NCI-H345 (cell line): ENCODE measurements at regions not wholly inside any gene's neighbourhood (a gene's known extent, or its start where the extent isn't known, plus 50 kb on each side); places are given as distances from the start of the nearest gene placed in this dataset.
"Not testable (repeated sequence)": the region's sequence is repeated elsewhere in the genome, so short reads cannot be mapped to it uniquely, and the experiment has no call there.

Source experiments
- DNase-seq: peaks from one replicate; lab custom pipeline; 2025; lab: John Stamatoyannopoulos, UW

DNA sequence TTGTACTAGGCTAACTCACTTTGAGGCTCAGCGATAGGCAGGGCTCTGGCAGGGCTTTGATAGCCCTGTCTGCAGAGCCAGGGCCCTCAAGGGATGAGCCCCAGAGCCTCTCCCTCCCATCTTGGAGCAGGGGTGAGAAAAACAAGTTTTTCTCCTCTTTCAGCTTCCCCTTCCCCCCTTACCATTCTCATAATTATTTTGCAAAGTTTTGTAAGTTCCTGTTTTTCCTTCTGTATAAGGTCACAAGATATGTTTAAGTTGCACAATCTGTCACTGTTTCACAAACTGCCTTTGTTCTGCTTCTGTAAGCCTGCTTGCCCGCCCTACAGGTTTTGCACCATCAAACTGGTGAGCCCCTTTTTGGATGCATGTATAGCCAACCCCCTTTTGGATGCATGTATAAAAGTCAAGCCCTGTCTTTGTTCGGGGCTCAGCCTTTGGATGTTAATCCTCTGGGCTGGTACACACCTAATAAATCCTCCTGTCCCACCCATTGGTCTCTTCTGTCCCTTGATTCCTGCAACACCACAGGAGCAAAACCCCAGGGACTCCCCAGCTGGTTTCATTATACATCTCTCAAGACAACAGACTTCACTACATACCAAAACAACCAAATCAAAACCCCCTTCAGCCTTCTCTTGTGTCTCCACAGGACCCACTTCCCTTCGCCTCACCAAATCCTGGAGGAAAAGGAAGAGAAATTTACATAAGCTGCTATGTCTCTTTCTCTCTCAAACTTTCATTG lies 52.5 kb upstream of the RESF1 start:
- no peak for DNase-seq

DNA sequence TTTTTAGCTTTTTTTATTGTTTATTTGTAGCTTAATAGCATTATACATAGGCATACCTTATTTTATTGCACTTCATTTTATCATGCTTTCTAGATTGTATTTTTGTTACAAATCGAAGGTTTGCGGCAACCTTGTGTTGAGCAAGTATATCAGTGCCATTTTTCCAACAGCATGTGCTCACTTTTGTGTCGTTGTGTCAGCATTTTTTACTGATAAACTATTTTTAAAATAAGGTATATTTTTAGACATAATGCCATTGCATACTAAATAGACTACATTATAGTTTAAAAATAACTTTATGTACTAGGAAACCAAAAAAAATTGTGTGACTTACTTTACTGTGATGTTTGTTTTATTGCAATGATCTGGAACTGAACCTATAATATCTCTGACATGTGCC lies 56.2 kb upstream of the RESF1 start:
- no peak for DNase-seq

DNA sequence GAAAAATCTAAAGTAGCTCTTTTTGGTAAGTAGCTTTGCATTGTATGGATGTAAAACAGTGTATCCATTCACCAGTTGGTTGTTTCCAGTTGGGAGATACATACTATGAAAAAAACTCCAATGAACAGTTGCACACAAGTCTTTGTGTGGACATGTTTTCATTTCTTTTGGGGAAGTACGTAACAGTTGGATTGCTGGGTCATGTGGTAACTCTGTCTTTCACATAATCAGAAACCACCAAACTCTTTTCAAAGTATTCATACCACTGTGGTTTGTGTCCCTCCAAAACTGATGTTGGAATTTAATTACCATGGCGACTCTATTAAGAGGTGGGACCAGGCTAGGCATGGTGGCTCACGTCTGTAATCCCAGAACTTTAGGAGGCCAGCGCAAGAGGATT lies 58.9 kb upstream of the RESF1 start:
- DNase-seq: no peak

DNA sequence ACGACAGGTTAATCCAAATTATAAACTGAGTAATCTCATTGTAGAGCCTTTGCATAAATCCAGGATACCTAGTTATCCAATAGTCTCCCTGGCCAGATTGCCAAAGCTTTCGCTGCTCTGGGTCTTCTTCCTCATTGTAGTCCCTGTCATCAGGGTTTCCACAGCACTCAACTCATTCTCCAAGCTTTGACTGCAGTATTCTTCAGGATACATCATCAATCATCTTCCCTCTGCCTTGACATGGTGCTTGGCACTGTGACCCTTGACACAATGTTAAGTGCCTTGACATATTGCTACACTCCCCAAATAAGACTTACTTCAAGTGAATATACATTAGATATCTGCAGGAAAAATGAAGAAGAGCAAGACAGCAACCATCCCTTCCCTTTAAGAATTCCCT lies 60.1 kb upstream of the RESF1 start:
- DNase-seq: no peak

DNA sequence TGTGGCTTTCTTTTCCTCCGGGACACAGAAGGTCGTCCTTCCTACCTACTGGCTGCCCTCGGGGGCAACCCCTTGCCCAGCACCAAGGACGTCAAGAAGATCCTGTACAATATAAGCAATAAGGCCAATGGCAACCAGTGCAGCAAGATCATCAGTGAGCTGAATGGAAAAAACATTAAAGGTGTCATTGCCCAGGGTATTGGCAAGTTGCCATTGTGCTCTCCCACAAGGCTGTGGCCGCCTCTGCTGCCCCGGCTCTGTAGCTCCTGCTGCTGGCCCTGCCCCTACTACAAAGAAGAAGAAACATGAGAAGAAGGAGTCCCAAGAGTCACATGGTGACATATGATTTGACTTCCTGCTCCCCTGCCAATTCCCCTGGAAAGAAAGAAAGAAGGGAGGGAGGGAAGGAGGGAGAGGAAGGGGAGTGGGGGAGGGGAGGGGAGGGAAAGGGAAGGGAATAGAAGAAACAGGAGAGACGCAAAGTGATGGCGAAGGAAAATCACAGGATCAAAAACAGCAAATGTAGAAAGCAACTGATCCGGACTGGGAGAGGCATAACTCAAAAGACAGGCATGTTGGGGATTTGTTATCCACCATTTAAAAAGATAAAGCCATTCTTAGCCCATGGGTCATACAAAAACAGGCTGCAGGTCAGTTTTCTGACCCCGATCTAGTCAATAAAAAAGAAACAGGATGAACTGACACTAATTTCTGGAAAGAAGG lies 61.3 kb upstream of the RESF1 start:
- peak; percentile 49 for DNase-seq

DNA sequence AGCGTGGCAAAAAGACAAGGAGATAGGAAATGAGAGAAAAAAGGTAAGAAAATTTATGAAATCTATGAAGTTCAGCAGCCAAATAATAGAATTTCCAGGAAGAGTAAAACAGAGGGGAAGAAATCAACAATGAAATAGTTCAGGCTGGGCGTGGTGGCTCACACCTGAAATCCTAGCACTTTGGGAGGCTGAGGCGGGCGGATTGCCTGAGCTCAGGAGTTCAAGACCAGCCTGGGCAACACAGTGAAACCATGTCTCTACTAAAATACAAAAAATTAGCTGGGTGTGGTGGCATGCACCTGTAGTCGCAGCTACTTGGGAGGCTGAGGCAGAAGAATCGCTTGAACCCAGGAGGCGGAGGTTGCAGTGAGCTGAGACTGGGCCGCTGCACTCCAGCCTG lies 62.1 kb upstream of the RESF1 start:
- DNase-seq: not testable (repeated sequence)

DNA sequence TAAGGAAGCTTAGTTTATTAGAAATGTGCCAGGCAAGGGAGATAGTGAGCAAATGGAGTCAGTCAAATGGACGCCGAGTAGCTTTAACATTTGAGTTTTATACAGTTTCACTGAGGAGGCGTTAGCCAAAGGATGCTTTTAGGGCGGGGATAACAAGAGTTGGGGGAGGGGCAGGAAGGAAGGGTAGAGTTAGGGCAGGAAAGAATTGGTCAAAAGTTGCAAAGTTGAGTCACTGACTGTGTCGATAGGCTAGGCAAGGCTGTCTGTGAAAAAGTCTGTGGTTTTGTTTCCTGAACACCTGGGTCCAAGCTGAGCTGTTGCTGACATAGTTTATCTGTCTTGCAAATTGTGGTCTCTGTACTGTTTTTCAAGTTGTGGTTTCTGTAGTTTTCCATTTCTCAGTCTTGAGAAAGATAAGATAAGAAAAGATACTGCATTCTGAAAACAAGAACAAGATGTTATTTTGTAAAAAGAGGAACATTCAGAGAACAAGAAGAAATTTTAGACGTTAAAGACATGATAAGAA lies 62.6 kb upstream of the RESF1 start:
- no peak for DNase-seq

DNA sequence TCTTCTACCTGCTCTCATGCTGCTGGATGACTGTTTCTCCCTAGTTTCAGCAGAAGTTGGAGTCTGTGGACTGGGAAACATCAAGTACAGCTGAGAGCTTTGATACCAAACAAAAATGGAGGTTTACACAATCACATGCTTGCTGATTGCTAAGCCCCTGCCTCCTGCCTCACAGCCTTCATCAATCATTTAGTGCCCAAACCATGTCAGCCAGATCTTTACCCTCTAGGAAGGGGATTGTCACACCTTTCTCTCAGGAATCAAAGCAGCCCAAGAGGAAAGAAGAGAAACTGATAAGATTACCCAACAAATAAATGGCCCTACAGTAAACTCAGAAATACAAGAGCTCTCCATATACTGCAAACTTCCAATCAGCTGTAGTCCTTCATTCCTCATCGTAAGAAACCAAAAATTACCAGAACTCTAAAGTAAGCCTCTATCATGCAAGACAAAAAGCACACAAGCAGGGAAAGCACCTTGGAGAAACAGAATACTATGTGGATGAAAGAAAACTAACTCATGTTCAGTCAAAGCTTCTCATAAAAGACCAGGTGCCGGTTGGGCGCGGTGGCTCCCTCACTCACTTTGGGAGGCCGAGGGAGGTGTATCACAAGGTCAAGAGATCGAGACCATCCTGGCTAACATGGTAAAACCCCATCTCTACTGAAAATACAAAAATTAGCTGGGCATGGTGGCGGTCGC lies 63.6 kb upstream of the RESF1 start:
- DNase-seq: no peak

DNA sequence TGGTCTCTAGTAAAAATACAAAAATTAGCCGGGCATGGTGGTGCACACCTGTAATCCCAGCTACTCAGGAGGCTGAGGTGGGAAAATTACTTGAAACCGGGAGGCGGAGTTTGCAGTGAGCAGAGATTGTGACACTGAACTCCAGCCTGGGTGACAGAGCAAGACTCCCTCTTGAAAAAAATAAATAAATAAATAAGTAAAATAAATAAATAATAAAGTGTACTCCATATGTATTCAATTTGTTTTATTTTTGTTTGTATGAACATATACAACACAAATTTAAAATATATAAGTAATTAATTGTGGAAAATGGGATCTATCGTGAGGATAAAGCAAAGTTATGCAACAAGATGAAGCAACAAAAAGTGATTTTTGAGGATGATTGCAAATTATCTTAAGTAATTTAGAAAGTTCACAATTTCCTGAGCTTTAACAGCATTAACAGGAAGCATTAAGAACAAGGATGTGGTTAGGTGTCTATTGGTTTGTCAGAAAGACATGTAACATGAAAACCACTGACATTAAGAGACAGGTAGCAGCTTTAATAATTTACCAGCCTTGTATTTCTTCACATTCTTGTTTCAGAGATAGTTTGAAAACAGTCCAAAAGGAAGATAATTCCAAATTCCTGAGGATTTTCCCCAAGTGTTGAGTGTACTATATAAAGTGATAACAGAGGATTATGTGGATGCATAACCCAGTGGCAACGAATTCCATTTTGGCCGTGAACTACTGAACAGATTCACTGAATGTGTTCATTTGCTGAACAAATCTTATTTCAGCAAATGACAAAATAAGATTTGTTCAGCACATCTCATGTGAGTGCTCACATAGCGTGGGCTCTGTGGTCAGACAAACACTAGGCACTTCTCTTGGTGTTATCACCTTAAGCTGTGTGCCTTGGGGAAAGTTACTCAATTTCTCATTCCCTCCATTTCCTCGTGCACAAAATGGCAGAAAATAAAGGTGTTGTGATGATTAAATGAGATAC lies 68.6 kb upstream of the RESF1 start:
- DNase-seq: no peak

DNA sequence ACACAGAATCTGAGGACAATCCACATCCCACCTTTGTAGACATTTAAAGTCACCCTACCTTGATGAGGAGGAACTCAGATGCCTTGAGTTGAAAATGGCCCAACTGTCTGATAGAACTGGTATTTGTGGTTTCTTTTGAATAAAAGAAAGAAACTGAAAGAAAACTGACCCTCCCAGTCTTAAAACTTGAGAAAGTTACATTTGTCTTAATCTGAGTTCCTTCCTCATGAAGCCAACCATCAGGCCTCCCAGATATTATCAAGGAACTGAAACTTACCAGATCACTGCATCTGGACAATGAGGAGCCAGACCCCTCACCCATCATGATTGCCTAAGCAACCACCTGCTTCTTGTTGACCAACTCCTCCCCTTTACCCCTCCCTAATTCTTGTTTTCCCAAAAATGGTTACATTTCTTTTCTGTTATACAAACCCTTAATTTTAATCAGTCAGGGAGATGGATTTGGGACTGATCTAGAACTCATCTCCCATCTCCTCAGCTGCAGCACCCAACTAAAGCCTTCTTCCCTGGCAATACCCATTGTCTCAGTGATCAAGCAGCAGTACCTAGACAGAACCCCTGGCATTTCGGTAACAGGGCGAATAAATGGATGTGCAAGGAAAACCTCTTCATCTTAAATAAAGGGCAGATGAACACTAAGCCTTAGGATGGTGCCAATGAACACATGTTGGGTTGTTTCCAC lies 72.0 kb upstream of the RESF1 start:
- no peak for DNase-seq

DNA sequence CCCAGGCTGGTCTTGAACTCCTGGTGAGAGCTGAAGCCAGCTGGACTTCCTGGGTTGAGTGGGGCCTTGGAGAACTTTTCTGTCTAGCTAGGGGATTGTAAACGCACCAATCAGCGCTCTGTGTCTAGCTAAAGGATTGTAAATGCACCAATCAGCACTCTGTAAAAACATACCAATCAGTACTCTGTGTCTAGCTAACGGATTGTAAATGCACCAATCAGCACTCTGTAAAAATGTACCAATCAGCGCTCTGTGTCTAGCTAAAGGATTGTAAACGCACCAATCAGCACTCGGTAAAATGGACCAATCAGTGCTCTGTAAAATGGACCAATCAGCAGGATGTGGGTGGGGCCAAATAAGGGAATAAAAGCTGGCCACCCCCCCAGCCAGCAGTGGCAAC lies 76.5 kb upstream of the RESF1 start:
- DNase-seq: not testable (repeated sequence)

DNA sequence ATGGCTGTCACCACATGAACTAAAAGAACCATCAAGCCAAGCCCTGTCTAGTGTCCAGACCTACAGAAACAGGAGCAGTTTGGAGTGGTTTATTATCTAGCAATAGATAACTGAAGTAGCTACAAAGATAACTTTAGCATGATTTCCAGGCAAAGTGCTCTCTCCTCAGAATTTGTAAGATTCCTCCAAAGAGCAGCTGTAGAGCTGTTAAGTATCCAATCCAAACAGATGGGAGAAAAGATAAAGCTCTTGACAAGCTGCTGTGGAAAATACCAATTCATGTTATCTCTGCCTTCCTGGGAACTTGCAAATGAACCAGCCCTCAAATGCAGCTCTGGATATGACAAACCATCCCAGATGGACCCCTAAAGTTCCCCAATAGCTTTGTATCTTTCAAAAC lies 78.9 kb upstream of the RESF1 start:
- DNase-seq: no peak

DNA sequence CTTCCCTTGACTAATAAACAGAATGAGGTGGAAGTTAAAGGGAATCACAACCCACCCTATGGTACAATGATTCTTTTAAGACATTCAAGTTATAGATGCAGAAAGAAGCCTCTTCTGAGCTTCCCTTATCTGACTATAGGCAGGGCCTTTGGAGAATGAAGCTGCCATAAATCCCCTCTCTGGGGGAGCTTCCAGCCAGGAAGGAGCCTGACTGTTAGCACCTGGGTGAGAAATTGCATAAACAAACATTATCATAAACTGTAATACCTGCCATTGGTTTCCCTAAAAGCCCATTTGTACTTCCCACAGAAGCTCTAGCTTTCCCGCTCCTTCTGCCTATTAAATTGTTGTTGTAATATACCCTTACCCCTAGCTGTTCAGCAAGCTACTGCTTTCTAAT lies 81.3 kb upstream of the RESF1 start:
- no peak for DNase-seq

DNA sequence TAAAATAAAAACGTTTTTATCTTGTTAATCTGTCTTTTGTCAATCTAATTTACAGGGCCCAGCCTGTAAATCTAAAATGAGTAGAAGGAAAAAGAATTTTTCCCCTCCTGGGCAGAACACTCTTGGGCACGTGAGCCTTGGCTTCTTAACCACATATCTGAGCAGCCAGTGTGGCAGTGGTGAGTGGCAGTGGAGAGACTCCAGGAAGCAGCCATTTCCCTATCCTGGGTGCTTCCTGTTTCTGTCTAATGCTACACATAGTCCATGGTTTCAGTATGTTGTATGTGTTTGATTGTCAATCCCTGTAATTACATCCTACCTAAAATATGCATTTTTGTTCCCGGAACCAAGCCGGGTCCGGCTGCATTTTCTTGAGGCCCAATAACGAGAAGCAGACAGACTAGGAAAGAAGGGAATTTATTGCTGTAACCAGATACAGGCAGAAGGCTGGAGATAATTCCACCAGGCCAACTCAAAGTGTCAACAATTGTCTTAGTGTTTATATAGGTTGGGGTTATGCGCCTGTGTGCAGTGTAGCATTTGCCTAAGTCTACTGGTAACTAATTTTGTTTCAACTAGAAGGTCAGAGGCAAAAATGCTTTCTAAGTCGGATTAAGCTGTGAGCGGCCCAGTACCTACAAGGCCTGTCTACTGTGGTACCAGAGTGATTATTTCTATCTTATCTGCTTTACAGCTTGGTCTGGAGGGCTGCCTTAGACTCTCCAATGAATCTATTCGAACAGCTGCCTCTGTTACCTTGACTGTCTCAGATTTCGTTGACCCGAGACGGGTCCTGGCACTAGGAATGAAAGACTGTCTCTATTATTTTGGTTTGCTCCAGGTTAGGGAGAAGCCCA lies 82.4 kb upstream of the RESF1 start:
- DNase-seq: no peak

DNA sequence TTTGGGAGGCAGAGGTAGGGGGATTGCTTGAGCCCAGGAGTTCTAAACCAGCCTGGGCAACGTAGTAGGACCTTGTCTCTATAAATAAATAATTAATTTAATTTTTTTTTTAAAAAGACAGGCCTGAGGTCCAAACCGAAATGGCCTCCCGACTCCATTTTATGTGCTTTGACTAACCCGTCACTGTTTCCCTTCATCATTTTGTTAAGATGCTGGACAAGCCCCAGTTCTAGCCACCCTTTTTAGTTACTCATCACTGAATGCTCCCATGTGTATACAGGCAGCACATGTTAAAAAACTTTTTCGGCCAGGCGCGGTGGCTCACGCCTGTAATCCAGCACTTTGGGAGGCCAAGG lies 83.6 kb upstream of the RESF1 start:
- no peak for DNase-seq

DNA sequence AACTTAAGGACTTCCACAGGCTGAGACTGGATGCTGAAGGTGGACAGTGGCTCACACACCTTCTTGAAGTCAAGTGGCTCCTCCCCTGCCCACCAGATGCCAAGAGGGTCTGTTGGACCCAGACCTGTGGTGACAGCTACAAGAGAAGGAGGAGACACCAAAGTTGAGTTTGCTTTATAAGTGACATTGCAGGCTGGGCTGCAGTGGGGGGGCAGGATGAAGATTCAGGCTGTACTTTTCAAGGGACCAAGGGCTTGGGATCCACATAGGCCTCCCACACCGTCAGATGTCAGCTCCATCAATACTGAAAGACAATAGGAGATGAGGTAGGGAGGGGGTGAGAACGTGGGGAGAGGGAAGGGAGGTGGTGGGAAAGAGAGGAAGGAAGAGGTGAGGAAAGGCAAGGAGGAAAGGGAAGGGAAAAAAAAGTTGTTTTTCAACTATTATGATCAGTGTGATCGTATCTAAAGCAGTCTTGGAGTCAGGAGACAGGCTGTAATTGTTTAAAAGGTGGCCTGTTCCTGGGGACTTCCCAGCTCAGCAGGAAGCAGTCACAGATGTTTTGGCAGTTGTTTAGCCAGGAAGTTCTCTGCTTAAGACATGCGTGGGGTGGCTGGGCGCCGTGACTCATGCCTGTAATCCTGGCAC lies 84.1 kb upstream of the RESF1 start:
- DNase-seq: no peak

DNA sequence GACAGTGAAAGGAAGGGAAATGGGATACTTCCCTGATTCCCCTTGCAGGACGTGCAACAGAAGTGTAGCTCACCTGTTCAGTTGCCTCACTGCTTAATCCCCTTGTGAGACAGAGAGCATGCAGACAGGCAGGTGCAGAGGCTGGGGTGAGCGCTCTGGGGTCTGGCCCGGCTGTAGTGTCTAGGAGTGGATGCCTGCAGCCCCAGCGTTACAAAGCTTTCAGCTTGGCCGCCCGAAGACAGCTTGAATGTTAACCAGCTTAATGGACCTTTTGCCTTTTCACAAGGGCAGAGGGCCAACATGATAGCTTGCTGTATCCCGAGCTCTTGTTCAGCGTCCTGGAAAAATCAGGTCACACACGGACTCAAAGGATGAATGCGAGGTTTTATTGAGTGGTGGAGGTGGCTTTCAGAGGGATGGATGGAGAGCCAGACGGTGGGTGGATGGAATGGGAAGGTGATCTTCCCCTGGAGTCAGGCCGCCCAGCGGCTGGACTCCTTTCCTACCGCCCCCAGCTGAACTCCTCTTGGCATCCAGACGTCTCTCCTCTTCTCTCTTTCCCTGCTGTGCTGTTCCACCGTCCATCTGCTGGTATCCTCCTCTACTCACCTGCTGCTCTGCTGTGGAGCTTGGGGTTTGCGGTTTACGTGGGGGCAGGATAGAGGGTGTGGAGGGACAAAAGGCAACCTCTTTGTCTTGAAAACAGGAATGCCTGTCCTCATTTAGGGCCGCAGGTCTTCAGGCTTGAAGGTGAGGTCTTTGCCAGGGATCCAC lies 86.2 kb upstream of the RESF1 start:
- DNase-seq: no peak

DNA sequence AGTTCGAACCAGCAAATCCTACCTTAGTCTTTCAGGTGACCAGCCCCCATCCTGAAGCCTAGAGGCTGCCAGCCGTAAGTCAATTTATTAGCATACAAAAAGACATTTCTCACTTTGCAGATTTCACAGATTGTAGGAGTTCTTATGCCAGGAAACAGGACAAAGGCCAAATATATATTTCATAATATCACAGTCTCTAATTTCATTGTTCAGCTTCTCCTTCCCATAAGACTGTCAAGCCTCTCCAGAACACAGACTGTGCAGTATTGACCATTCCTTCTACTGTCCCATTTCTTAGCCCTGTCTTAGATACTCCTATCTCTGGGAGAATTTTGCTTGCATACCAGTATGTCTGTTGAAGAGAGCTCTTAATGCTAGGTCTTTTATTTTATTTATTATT lies 89.2 kb upstream of the RESF1 start:
- DNase-seq: no peak

DNA sequence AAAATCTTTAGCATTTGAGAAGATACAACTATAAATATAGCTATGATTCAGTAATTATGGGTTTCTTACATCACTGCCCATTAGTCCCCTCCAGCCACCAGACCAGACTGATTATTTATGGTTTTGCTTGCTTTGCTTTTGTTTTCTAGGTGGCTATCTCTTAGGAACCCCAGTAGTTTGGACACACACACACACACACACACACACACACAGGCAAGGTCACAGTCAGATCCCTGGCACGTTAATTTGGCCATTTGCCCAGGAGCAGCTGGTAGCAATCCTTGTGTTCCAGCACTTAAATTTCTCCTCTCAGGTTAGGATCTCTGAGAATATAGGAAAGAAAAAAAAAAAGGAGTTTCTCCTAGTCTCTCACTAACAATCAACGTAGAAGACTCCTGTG lies 90.2 kb upstream of the RESF1 start:
- peak; percentile 47 for DNase-seq
